K562 (cell line): ENCODE measurements at regions not wholly inside any gene's neighbourhood (a gene's known extent, or its start where the extent isn't known, plus 50 kb on each side); places are given as distances from the start of the nearest gene placed in this dataset.
A peak's percentile ranks its signal among the peaks of the same experiment; 100 is the strongest.

Source experiments
- ATAC-seq: fragments of 200-7000 bp; cut with Tn5 transposase; 3 replicates; pipeline ENCODE4 v1.9.1; 2020; ENCODE audit warnings: moderate library complexity
- BruUV-seq: library from RNA; stranded (reverse); fragments of 400-500 nt; replicated peaks from 2 replicates; lab custom pipeline; 2021; lab: Mats Ljungman, UMichigan
- CTCF ChIA-PET: fragments of 300-600 bp; formaldehyde crosslinking; extraction: SDS; loops from one replicate; lab custom pipeline; 2021; ENCODE audit warnings: low intra/inter-chr PET ratio; lab: Yijun Ruan, JAX
- POLR2A ChIA-PET: fragments of 300-600, 350-650 bp; sonication (Branson Sonifier 250); formaldehyde crosslinking; extraction: SDS; loops from one replicate; lab custom pipeline; 2021; ENCODE audit warnings: antibody characterized with exemption, inconsistent platforms; lab: Yijun Ruan, JAX
- DNase-seq, 4 experiments: peaks; one replicate each; pipeline versions ENCODE4 v3.0.0 to v3.0.0-alpha.2; 2011 to 2018; ENCODE audit warnings: low spot score in 3 of 4, mixed read lengths in 3 of 4; ENCODE audit errors: extremely low read depth in 1 of 4
- FAIRE-seq: peaks from 2 replicates; lab custom pipeline; 2011; peaks lifted over from hg19 to GRCh38; lab: Jason Lieb, UNC
- H2AFZ ChIP-seq: 2 replicates; pipeline ENCODE4 v1.6.0; 2011; ENCODE audit warnings: low read depth, low read length, control low read depth, inconsistent platforms
- H3K27ac ChIP-seq: fragments of 200-600 bp; 3 replicates; pipeline ENCODE4 v1.8.0; 2011; ENCODE audit warnings: low read depth, mild to moderate bottlenecking, control low read depth, inconsistent platforms, low read length, moderate library complexity, mixed read lengths; ENCODE audit errors: extremely low read depth
- H3K27me3 ChIP-seq, 2 experiments: fragments of 300-600 bp in 1 of 2; 2 replicates in 1 of 2; 3 replicates in 1 of 2; pipeline versions ENCODE4 v1.6.0 to v1.8.0; 2011; ENCODE audit warnings: inconsistent platforms in 2 of 2, low read length in 2 of 2, mild to moderate bottlenecking in 1 of 2, mixed read lengths in 1 of 2, moderate library complexity in 1 of 2; ENCODE audit not compliant: control insufficient read depth in 2 of 2, insufficient read depth in 2 of 2
- H3K36me3 ChIP-seq: fragments of 300-600 bp; 3 replicates; pipeline ENCODE4 v1.8.0; 2011; ENCODE audit warnings: mild to moderate bottlenecking, low read length, inconsistent platforms; ENCODE audit not compliant: control insufficient read depth, insufficient read depth
- H3K4me1 ChIP-seq, 2 experiments: fragments of 200-600 bp in 1 of 2; replicated peaks in 1 of 2; 2 replicates in 1 of 2; 3 replicates in 1 of 2; pipeline versions ENCODE4 v1.5.1 to v1.8.0; 2011; ENCODE audit warnings: inconsistent platforms in 2 of 2, low read length in 2 of 2, mild to moderate bottlenecking in 1 of 2, mixed read lengths in 1 of 2, moderate library complexity in 1 of 2; ENCODE audit not compliant: control insufficient read depth in 2 of 2, insufficient read depth in 2 of 2
- H3K4me2 ChIP-seq: 2 replicates; pipeline ENCODE4 v1.6.1; 2011; ENCODE audit warnings: low read length, control low read depth, inconsistent platforms, mixed read lengths; ENCODE audit not compliant: insufficient read depth
- H3K4me3 ChIP-seq: fragments of 200-600 bp; sonication (generic), shearing (Covaris generic); 2 replicates; pipeline ENCODE4 v1.5.1; 2016; ENCODE audit warnings: control low read depth, inconsistent platforms
- H3K79me2 ChIP-seq: fragments of 200-600 bp; 3 replicates; pipeline ENCODE4 v1.8.0; 2011; ENCODE audit warnings: low read length, inconsistent platforms; ENCODE audit not compliant: control insufficient read depth, insufficient read depth
- H3K9ac ChIP-seq, 2 experiments: 2 replicates each; pipeline versions ENCODE4 v1.6.0 to v1.6.1; 2011; ENCODE audit warnings: low read depth in 2 of 2, low read length in 2 of 2, control low read depth in 1 of 2, inconsistent platforms in 1 of 2, mild to moderate bottlenecking in 1 of 2, mixed read lengths in 1 of 2; ENCODE audit not compliant: insufficient read depth in 1 of 2
- H3K9me1 ChIP-seq: one replicate; pipeline ENCODE4 v1.6.0; 2011; ENCODE audit warnings: inconsistent platforms, mild to moderate bottlenecking, low read length, moderate library complexity; ENCODE audit not compliant: control insufficient read depth, insufficient read depth
- H3K9me3 ChIP-seq: replicated peaks from 2 replicates; pipeline ENCODE4 v1.5.1; 2011; ENCODE audit warnings: low read depth, low read length, inconsistent platforms; ENCODE audit not compliant: control insufficient read depth, insufficient read depth
- H4K20me1 ChIP-seq: replicated peaks from 2 replicates; pipeline ENCODE4 v1.6.1; 2011; ENCODE audit warnings: low read length, inconsistent platforms, mixed read lengths; ENCODE audit not compliant: control insufficient read depth, insufficient read depth
- ATF3 ChIP-seq, 2 experiments: fragments of 450-650 bp in 1 of 2; sonication (generic) in 1 of 2; formaldehyde crosslinking in 1 of 2; IDR thresholded peaks in 1 of 2; conservative IDR thresholded peaks in 1 of 2; 2 replicates each; pipeline versions ENCODE4 v1.6.1 to v1.8.1; 2016 to 2023; ENCODE audit warnings: mild to moderate bottlenecking in 2 of 2, moderate library complexity in 2 of 2, inconsistent platforms in 1 of 2, missing genetic modification reagents in 1 of 2
- HMBOX1 ChIP-seq: sonication (generic); IDR thresholded peaks from 2 replicates; pipeline ENCODE4 v1.6.1; 2016
- NCOA6 ChIP-seq: fragments of 450-650 bp; IDR thresholded peaks from 2 replicates; pipeline ENCODE4 v1.6.1; 2017; ENCODE audit warnings: mild to moderate bottlenecking
- RB1 ChIP-seq: fragments of 450-650 bp; IDR thresholded peaks from 2 replicates; pipeline ENCODE4 v1.6.1; 2017; ENCODE audit warnings: low read depth, mild to moderate bottlenecking
- SRSF9 ChIP-seq: fragments of 200-400 bp; formaldehyde crosslinking; IDR thresholded peaks from 2 replicates; pipeline ENCODE4 v1.6.1; 2017; ENCODE audit warnings: low read depth, low read length, borderline replicate concordance
- TCF3 ChIP-seq: sonication (generic); formaldehyde crosslinking; IDR thresholded peaks from 2 replicates; pipeline ENCODE4 v1.4.0; 2020; ENCODE audit warnings: mild to moderate bottlenecking, missing genetic modification reagents
- THRB ChIP-seq: fragments of 450-650 bp; formaldehyde crosslinking; conservative IDR thresholded peaks from 2 replicates; pipeline ENCODE4 v1.4.0; 2022; ENCODE audit warnings: mild to moderate bottlenecking, missing genetic modification characterization
- XRCC3 ChIP-seq: fragments of 450-650 bp; IDR thresholded peaks from 2 replicates; pipeline ENCODE4 v1.6.1; 2017; ENCODE audit warnings: mild to moderate bottlenecking, moderate library complexity
- YY1 ChIP-seq, 3 experiments: IDR thresholded peaks; 2 replicates each; pipeline ENCODE4 v1.6.1; 2011; ENCODE audit warnings: low read length in 2 of 3, mild to moderate bottlenecking in 2 of 3, moderate library complexity in 2 of 3, borderline replicate concordance in 1 of 3, control low read depth in 1 of 3, low read depth in 1 of 3; ENCODE audit not compliant: insufficient read depth in 3 of 3, insufficient replicate concordance in 2 of 3, control insufficient read depth in 1 of 3, insufficient read length in 1 of 3; ENCODE audit errors: extremely low read depth in 1 of 3
- ZNF583 ChIP-seq: fragments of 250-450 bp; sonication (Bioruptor Pico); IDR thresholded peaks from 2 replicates; pipeline ENCODE4 v1.4.0; 2020
- WGBS: fragments of 100-300 bp; shearing (Covaris generic); methylation state at CpG from one replicate; pipeline ENCODE4 v1.1.6; 2016; ENCODE audit warnings: low coverage, mixed read lengths; ENCODE audit not compliant: insufficient coverage; ENCODE audit errors: missing lambda C conversion rate; 5-methylcytosine and 5-hydroxymethylcytosine counted together
- in situ Hi-C: fragments of 300-500 bp; cut with MboI; formaldehyde crosslinking; loops from 4 replicates; pipeline ENCODE4 v1.15.0; 2018; ENCODE audit warnings: inconsistent platforms, mixed read lengths
- intact Hi-C: fragments of 100-400 bp; cut with micrococcal nuclease; formaldehyde crosslinking; loops from 2 replicates; pipeline ENCODE4 v1.14.2; 2022

GRCh38 chr21:23281917-23282316 lies 2283.7 kb downstream of the NCAM2 start:
- DNase-seq: no peak
- WGBS: 0% methylated on average over 2 of the region's 2 CpGs

GRCh38 chr21:23249760-23250159 lies 2251.6 kb downstream of the NCAM2 start:
- FAIRE-seq (no peak), ATAC-seq (no peak), DNase-seq (no peak)
- in situ Hi-C loops (no loop called here), intact Hi-C loops (no loop called here)
- WGBS: 0% methylated on average over 1 of the region's 1 CpG
- ChIA-PET CTCF (no interaction called here), POLR2A (no interaction called here)
- H3K27me3 ChIP-seq: no peaks in the 10 kb centered on the region
- no peaks in the 10 kb centered on the region for H3K36me3 ChIP-seq
- no peak overlapping the region for H3K4me2 ChIP-seq
- no peaks in the 10 kb centered on the region for H3K9me1 ChIP-seq
- H4K20me1 ChIP-seq: no peaks in the 10 kb centered on the region
- no peaks in the 10 kb centered on the region for H3K4me1 ChIP-seq
- H3K9ac ChIP-seq: no peak overlapping the region
- no peaks in the 10 kb centered on the region for H3K79me2 ChIP-seq
- no peaks in the 10 kb centered on the region for H3K9me3 ChIP-seq
- BruUV-seq: no TSS peak
- H3K4me3 ChIP-seq: no peak overlapping the region
- no peak overlapping the region for H2AFZ ChIP-seq
- H3K27ac ChIP-seq: no peak overlapping the region
- no peak for TF ChIP-seq ATF3 (IDR thresholded peaks at IDR 0.05)
- TF ChIP-seq ATF3 (CRISPR knock-in tag; conservative IDR thresholded peaks at IDR 0.05): no peak
- TF ChIP-seq HMBOX1: no peak
- no peak for TF ChIP-seq ZNF583 (CRISPR knock-in tag)
- no peak for TF ChIP-seq SRSF9
- TF ChIP-seq THRB (CRISPR knock-in tag): no peak
- no peak for TF ChIP-seq NCOA6

More at GRCh38 chr21:23281917-23282316, 2283.7 kb downstream of the NCAM2 start:
- Histone ChIP-seq H3K4me3 (no peak overlapping the region), H3K9me1 (no peaks in the 10 kb centered on the region), H3K4me1 (no peaks in the 10 kb centered on the region), H4K20me1 (no peaks in the 10 kb centered on the region), H3K27me3 (no peaks in the 10 kb centered on the region), H3K36me3 (no peaks in the 10 kb centered on the region), H2AFZ (no peak overlapping the region), H3K79me2 (no peaks in the 10 kb centered on the region), H3K27ac (no peak overlapping the region), H3K9me3 (0 out of 2 replicates have a peak, but pooled peaks cover 1% of the 10 kb centered on the region), H3K4me2 (no peak overlapping the region), H3K9ac (no peak overlapping the region)
- no TSS peak for BruUV-seq
- peak; percentile 27; the same call in 1 of the 2 replicates for TF ChIP-seq ATF3 (IDR thresholded peaks at IDR 0.05)
- TF ChIP-seq ATF3 (CRISPR knock-in tag; conservative IDR thresholded peaks at IDR 0.05): no peak
- TF ChIP-seq TCF3 (CRISPR knock-in tag): no peak
- TF ChIP-seq RB1: no peak
- no peak for TF ChIP-seq XRCC3
- TF ChIP-seq YY1 (IDR thresholded peaks at IDR 0.05; ENCODE audit: borderline replicate concordance in 1 of 3, control insufficient read depth in 1 of 3, extremely low read depth in 1 of 3, insufficient read depth in 3 of 3, insufficient read length in 1 of 3, insufficient replicate concordance in 2 of 3, low read depth in 1 of 3, low read length in 2 of 3): no peak
- CTCF ChIA-PET: no interaction called here
- intact Hi-C loops: no loop called here
- in situ Hi-C loops: no loop called here
- ATAC-seq (no peak), FAIRE-seq (no peak)
- POLR2A ChIA-PET: no interaction called here
